ENCODE measurements at regions not wholly inside any gene's neighbourhood (a gene's known extent, or its start where the extent isn't known, plus 50 kb on each side); places are given as distances from the start of the nearest gene placed in this dataset.

GRCh38 chr3:82364827-82365226, 603.4 kb upstream of the GBE1 start:
- no peak for TF ChIP-seq POLR2A (IDR thresholded peaks at IDR 0.05)
- no peak for TF ChIP-seq CTCF (IDR thresholded peaks at IDR 0.05)

Data from testis (tissue), 2 donors.